ENCODE measurements at regions not wholly inside any gene's neighbourhood (a gene's known extent, or its start where the extent isn't known, plus 50 kb on each side); places are given as distances from the start of the nearest gene placed in this dataset.
A peak's percentile ranks its signal among the peaks of the same experiment; 100 is the strongest.
"Not testable (repeated sequence)": the region's sequence is repeated elsewhere in the genome, so short reads cannot be mapped to it uniquely, and the experiment has no call there.

GRCh38 chr2:189231719-189232323, 52.3 kb upstream of the COL5A2 start:
- no peak for DNase-seq (ENCODE audit: low spot score)

- DNase-seq (ENCODE audit: low spot score): no peak
Measured at GRCh38 chr2:189232759-189233406, 53.3 kb upstream of the COL5A2 start.

DNA sequence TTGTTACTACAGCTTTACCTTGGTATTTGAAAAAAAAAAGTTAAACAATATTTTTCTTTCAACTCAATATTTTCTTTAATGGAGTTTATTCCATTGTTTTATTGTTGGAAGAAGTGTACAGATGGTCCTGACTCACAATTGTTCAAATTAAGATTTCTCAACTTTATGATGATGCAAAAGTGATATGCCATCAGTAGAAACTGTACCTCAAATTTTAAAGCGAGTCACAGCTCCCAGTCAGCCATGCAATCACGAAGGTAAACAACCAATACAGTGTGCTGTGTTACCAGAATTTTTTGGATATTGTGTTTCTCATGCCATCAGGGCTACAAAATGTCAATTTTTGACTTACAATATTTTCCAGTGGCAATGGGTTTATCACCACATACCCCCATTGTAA, 54.0 kb upstream of the COL5A2 start:
- no peak for DNase-seq (ENCODE audit: low spot score)

DNA sequence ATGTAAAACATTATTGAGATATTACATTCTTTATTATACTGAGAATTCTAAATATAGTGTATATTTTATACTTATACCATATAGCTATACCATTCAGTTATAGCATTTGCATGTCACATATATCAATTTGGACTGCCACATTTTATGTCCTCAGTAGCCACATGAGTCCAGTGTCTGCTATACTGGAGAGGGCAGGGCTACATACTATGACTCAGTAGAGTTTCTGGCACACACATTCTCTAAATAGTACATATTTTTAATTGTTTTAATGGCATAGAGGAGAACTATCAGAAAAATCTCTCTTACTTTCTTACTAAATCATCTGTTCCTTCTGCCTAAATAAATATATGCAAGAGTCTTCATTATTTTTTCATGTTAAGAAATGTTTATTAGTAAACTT, 55.4 kb upstream of the COL5A2 start:
- peak; percentile 18 for DNase-seq (ENCODE audit: low spot score)

- no peak for DNase-seq (ENCODE audit: low spot score)
Measured at GRCh38 chr2:189236066-189236465, 56.5 kb upstream of the COL5A2 start.

- DNase-seq (ENCODE audit: low spot score): no peak
Measured at GRCh38 chr2:189238903-189239302, 59.3 kb upstream of the COL5A2 start.

- DNase-seq (ENCODE audit: low spot score): not testable (repeated sequence)
Measured at GRCh38 chr2:189243843-189244242, 64.3 kb upstream of the COL5A2 start.

GRCh38 chr2:189247276-189247675, 67.7 kb upstream of the COL5A2 start:
- DNase-seq (ENCODE audit: low spot score): no peak

GRCh38 chr2:189248141-189248540, 68.6 kb upstream of the COL5A2 start:
- no peak for DNase-seq (ENCODE audit: low spot score)

GRCh38 chr2:189249171-189249570, 69.6 kb upstream of the COL5A2 start:
- no peak for DNase-seq (ENCODE audit: low spot score)

DNA sequence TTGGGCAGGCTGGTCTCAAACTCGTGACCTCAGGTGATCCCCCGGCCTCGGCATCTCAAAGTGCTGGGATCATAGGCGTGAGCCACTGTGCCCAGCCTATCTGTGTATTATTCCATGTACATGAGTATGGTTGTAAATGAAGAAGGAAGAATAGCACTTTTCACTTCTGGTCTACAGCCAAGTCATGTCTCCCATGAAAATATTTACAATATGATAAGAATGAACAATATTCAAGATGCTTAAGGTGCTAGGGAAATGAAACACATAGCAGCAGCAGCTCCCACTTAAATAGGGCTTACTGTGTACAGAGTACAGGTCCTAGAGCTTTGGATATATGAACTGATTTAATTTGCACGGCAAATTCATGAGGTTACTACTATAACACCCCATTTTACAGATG, 70.3 kb upstream of the COL5A2 start:
- DNase-seq (ENCODE audit: low spot score): no peak

DNA sequence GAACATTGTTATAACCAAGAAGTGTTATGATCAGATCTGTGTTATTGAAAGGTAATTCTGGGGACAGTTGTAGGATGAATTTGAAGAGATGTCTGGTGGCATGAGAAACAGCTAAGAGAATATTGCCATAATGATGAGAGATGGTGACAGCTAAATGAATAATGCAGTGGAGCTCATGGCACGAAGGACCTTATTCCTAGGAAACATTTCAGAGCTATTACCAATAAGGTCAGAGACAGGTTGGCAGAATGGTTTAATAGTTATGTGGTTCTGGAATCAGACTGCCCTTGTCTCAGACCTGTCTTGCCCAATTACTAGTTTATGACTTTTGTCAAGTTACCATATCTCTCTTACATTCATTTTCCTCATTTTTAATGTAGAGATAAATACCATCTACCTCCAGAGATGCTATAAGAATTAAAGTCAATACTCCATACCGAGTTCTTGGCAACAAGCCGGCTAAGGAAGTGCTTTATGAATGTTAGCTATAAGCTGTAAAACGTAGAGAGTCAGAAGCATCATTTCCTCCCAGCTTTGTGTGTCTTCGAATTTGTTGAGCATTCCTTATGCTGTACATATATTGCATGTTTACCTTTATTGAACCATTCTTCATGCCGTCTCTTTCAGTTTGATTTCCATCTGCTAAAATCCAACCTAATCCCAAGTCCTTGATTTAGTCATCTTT, 73.6 kb upstream of the COL5A2 start:
- DNase-seq (ENCODE audit: low spot score): peak; percentile 13

DNA sequence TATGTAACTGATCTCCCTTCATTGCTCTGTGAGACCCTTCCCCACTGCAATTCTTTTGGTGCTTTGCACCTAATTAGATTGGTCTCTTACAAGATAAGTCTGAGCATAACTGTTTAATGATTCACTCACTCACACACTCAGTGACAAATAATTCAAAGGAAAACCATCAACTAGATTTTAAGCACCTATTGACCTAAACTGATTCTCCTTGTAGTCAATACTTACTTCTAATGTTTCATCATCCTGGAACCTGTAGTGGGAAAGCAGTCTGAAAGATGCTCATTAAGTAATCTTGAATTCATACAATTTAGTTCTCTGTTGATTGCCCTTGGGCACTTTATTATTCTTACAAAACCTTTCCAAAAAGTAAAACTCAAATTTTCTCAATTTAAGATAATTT, 74.3 kb upstream of the COL5A2 start:
- DNase-seq (ENCODE audit: low spot score): no peak

DNA sequence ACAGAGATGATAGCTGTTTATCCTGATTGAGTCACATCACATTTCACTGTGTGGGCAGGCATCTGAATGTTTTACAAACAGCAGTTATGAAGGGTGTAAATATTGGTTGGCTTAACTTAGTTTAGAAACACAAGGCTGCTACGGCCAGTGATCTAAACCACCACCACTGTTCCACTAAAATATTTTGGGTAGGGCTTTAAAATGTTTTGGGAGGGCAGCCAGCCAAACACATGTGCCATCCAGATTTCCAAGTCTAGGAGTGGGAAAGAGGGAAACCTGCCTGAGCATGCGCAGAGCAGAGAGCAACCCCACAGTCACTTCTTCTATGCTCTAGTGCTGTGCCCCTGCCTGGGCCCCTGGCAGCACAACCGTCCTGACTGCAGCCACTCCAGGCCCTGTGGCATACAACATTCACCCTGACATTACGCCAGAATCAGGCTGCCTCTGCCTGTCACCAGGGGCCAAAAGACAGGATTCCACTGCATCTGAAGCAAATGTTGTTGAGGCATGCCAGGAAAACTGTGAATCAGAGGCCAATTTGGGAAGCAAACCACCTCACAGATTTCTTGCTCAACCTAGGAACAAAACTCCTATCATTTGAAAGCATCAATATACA, 74.8 kb upstream of the COL5A2 start:
- DNase-seq (ENCODE audit: low spot score): peak; percentile 84

GRCh38 chr2:189255711-189256110, 76.2 kb upstream of the COL5A2 start:
- no peak for DNase-seq (ENCODE audit: low spot score)

GRCh38 chr2:189258616-189259365, 79.2 kb upstream of the COL5A2 start:
- DNase-seq (ENCODE audit: low spot score): no peak

DNA sequence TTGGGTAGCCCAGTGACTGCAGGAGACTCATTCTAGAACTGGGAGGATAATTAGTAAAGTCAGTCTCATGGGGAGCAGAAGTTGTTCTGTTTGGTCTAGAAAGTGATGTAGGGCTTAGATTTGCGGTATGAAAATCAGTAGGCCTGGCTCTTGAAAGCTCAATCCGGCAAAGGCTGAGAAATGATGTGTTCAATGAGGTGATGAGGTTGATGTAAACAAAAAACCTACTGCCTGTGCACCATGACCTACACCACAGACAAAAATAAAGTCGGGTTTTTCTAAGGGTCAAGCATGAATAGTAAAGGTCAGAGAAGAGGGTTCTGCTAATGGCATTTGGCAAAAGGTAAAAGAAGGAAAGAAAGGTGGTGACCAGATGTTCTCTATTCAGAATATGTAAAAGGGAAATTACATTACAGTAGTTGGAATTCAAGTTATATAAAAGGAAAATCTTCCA, 80.8 kb upstream of the COL5A2 start:
- no peak for DNase-seq (ENCODE audit: low spot score)

DNA sequence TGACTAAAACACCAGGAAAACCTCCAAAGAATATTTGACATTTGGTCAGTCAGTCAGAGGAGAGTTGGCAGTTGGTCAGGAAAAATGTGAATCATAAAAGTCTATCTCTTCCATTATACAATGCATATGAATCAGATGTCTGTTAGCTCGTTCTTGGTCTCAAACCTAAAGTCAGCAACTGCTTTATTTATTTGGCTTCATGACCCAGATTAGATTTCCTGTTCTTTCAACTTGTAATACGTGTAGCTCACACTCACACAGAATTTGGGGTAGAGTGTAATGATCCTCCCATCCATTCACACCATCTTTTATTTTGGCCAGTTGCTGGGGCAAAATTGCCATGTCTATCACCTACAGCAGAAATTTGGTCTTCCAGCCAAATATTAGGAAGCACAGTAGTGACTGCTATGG, 81.9 kb upstream of the COL5A2 start:
- DNase-seq (ENCODE audit: low spot score): no peak

DNA sequence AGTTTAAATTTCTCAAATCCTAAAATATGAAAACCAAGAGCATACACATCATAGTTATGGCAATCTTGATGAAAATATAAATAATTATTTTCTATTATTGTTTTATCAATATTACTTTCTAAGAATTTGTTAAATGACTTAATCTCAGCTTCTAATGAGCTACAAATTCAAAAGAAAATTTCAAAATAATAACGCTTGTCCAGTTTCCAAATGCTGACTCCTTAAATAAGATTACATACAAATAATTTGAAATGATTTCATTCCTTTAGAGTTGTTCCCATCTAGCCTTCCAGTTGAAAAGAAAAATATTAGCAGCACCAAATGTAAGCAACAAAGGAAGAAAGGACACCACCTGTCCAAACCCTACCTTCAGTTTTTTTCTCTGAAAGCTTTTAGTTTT, 82.4 kb upstream of the COL5A2 start:
- no peak for DNase-seq (ENCODE audit: low spot score)

DNA sequence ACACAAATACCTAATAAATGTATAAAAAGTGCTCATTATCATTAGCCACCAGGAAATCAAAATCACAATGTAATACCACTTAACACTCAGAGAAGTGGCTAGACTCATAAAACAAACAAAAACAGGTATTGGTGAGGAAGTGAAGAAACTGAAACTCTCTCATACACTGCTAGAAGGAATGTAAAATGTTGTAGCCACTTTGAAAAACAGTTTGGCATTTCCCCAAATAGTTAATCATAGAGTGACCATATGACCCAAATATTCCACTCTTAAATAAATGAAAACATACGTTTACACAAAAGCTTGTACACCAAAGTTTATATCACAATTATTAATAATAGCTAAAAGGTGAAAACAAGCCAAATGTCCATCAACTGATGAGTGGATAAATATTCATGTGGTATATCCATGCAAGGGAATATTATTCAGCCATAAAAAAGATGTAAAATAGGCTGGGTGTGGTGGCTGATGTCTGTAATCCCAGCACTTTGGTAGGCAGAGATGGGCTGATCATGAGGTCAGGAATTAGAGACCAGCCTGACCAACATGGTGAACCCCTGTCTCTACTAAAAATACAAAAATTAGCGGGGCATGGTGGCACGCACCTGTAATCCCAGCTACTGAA, 86.2 kb upstream of the COL5A2 start:
- no peak for DNase-seq (ENCODE audit: low spot score)

DNA sequence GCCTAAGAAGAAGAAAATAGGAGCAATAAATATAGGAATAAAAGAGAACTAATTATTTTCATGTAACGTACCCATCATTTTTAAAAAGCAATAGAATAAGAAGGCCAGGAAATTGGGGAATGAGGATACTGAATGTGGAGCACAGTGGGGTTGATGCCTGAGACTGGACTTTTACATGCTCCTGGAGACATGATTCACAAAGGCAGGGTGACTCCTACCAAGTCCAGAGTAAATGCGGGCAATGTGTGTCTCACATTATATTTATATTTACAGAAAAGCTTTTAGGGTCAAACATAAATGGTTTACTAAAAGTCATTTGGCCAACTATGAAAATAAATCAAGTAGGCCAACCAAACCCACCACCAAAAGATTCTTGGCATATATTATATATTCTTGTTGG, 87.9 kb upstream of the COL5A2 start:
- no peak for DNase-seq (ENCODE audit: low spot score)
